CD14-positive monocyte (primary cell): ENCODE measurements at regions not wholly inside any gene's neighbourhood (a gene's known extent, or its start where the extent isn't known, plus 50 kb on each side); places are given as distances from the start of the nearest gene placed in this dataset.

Source experiments
- DNase-seq, 3 donors: peaks; one replicate each; pipeline ENCODE4 v3.0.0-alpha.2; 2011 to 2022
- H2AFZ ChIP-seq: 2 replicates; pipeline ENCODE4 v1.6.0; 2012; ENCODE audit warnings: mild to moderate bottlenecking, low read depth, low read length, inconsistent platforms; ENCODE audit not compliant: insufficient read depth, poor library complexity, severe bottlenecking
- H3K27ac ChIP-seq, 2 donors: 1 replicate in 1 of 2; 2 replicates in 1 of 2; pipeline ENCODE4 v1.5.1; 2012 to 2013; ENCODE audit warnings: low read length in 2 of 2, control low read depth in 1 of 2, inconsistent platforms in 1 of 2, low read depth in 1 of 2, mild to moderate bottlenecking in 1 of 2
- H3K27me3 ChIP-seq, 2 donors: one replicate each; pipeline versions ENCODE4 v1.6.0 to v1.6.1; 2011 to 2013; ENCODE audit warnings: low read length in 2 of 2; ENCODE audit not compliant: control insufficient read depth in 2 of 2, insufficient read depth in 2 of 2
- H3K36me3 ChIP-seq, 2 donors: replicated peaks in 1 of 2; 1 replicate in 1 of 2; 2 replicates in 1 of 2; pipeline versions ENCODE4 v1.5.1 to v1.6.1; 2012 to 2013; ENCODE audit warnings: low read length in 2 of 2, control low read depth in 1 of 2, inconsistent platforms in 1 of 2, mild to moderate bottlenecking in 1 of 2; ENCODE audit not compliant: insufficient read depth in 2 of 2, control insufficient read depth in 1 of 2
- H3K4me1 ChIP-seq, 2 donors: 1 replicate in 1 of 2; 2 replicates in 1 of 2; pipeline versions ENCODE4 v1.5.1 to v1.6.1; 2012 to 2013; ENCODE audit warnings: low read length in 2 of 2, control low read depth in 1 of 2, inconsistent platforms in 1 of 2, mild to moderate bottlenecking in 1 of 2, moderate library complexity in 1 of 2; ENCODE audit not compliant: insufficient read depth in 2 of 2, control insufficient read depth in 1 of 2
- H3K4me2 ChIP-seq: replicated peaks from 2 replicates; pipeline ENCODE3; 2012; ENCODE audit warnings: low read length, moderate library complexity, mild to moderate bottlenecking; ENCODE audit not compliant: poor library complexity, severe bottlenecking; ENCODE audit errors: extremely low read depth
- H3K4me3 ChIP-seq, 3 experiments: fragments of 200-600 bp in 1 of 3; sonication (generic) in 1 of 3; replicated peaks in 1 of 3; 1 replicate in 2 of 3; 2 replicates in 1 of 3; pipeline ENCODE4 v1.5.1; 2011 to 2013; ENCODE audit warnings: low read length in 3 of 3, mild to moderate bottlenecking in 3 of 3, control low read depth in 2 of 3, low read depth in 2 of 3, inconsistent platforms in 1 of 3, moderate library complexity in 1 of 3
- H3K79me2 ChIP-seq: 2 replicates; pipeline ENCODE4 v1.6.0; 2012; ENCODE audit warnings: mild to moderate bottlenecking, control low read depth, inconsistent platforms, low read length, moderate library complexity; ENCODE audit not compliant: insufficient read depth
- H3K9ac ChIP-seq: 2 replicates; pipeline ENCODE4 v1.6.0; 2017; ENCODE audit warnings: low read length, mild to moderate bottlenecking; ENCODE audit not compliant: insufficient read depth, poor library complexity, severe bottlenecking
- H3K9me3 ChIP-seq, 2 donors: replicated peaks in 1 of 2; 1 replicate in 1 of 2; 2 replicates in 1 of 2; pipeline versions ENCODE4 v1.5.1 to v1.6.1; 2012 to 2013; ENCODE audit warnings: low read length in 2 of 2, control low read depth in 1 of 2; ENCODE audit not compliant: control insufficient read depth in 1 of 2, insufficient read depth in 1 of 2
- H4K20me1 ChIP-seq: 2 replicates; pipeline ENCODE4 v1.6.0; 2012; ENCODE audit warnings: mild to moderate bottlenecking, low read length, control low read depth, moderate library complexity; ENCODE audit not compliant: insufficient read depth
- H3K27ac Mint-ChIP-seq, 7 donors: one replicate each; pipeline ENCODE4 v1.8.0; 2020; ENCODE audit warnings: mild to moderate bottlenecking in 7 of 7, mixed read lengths in 7 of 7, moderate library complexity in 6 of 7, inconsistent platforms in 2 of 7
- H3K27me3 Mint-ChIP-seq, 3 donors: one replicate each; pipeline ENCODE4 v1.8.0; 2021 to 2022; ENCODE audit warnings: low read depth in 3 of 3, mild to moderate bottlenecking in 3 of 3, mixed read lengths in 3 of 3, moderate library complexity in 3 of 3, inconsistent platforms in 1 of 3
- H3K36me3 Mint-ChIP-seq, 2 donors: one replicate each; pipeline ENCODE4 v1.8.0; 2020; ENCODE audit warnings: mixed read lengths in 2 of 2, inconsistent platforms in 1 of 2, mild to moderate bottlenecking in 1 of 2
- H3K4me1 Mint-ChIP-seq: one replicate; pipeline ENCODE4 v1.8.0; 2020; ENCODE audit warnings: mild to moderate bottlenecking, mixed read lengths
- H3K4me3 Mint-ChIP-seq, 2 donors: one replicate each; pipeline ENCODE4 v1.8.0; 2020; ENCODE audit warnings: mild to moderate bottlenecking in 2 of 2, mixed read lengths in 2 of 2, moderate library complexity in 1 of 2
- H3K9me3 Mint-ChIP-seq, 7 donors: one replicate each; pipeline ENCODE4 v1.8.0; 2020 to 2022; ENCODE audit warnings: mixed read lengths in 7 of 7, mild to moderate bottlenecking in 6 of 7, moderate library complexity in 6 of 7, inconsistent platforms in 2 of 7
- WGBS: methylation state at CpG from one replicate; pipeline ENCODE4 v1.1.5; 2013; ENCODE audit warnings: missing lambda C conversion rate; ENCODE audit not compliant: insufficient coverage; 5-methylcytosine and 5-hydroxymethylcytosine counted together
- intact Hi-C, 2 donors: fragments of 100-400 bp; cut with micrococcal nuclease; formaldehyde crosslinking; loops; one replicate each; pipeline versions ENCODE4 v1.15.0 to v1.15.1; 2023
- TF ChIP-seq, protein P1 (sequence below): fragments of 200-600 bp; IDR thresholded peaks from one replicate; pipeline ENCODE4 v1.8.0; 2022; ENCODE audit warnings: antibody characterized with exemption, mild to moderate bottlenecking

DNA sequence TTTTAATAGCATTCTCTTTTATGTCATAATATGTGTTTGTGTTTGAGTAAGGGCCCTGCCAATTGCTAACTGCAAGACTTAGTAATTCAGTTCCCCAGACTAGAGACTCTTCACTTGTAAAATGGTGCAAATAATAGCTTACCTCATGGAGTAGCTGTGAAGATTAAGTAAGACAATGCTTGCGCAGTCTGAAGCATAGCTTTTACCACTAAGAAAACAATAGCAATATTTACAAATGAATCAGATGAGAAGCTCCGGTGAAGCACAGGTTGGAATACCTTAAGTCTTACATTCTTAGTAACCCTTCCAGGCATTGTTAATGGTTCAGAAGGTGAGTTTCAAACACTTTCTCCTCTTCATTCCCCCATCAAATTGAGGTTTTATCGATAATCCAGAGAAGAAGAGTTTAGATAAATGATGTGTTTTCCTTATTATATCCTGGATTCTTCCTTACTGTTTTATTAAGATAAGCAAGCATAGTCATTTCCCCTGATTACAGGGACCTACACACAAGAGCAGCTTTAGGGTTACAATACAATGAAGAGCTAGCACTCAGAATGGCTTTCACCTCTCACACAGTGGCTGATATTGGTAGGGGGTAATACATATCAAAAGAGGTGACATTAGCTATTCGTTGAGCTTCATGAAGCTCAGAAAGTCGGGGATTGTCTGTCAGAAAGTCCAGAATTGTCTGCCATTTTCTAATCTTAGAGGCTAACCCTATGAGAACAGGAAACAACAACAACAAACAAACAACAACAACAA, 96.4 kb upstream of the EDIL3 start:
- no peaks in the 10 kb centered on the region for H3K4me1 Mint-ChIP-seq
- TF ChIP-seq, protein P1, sequence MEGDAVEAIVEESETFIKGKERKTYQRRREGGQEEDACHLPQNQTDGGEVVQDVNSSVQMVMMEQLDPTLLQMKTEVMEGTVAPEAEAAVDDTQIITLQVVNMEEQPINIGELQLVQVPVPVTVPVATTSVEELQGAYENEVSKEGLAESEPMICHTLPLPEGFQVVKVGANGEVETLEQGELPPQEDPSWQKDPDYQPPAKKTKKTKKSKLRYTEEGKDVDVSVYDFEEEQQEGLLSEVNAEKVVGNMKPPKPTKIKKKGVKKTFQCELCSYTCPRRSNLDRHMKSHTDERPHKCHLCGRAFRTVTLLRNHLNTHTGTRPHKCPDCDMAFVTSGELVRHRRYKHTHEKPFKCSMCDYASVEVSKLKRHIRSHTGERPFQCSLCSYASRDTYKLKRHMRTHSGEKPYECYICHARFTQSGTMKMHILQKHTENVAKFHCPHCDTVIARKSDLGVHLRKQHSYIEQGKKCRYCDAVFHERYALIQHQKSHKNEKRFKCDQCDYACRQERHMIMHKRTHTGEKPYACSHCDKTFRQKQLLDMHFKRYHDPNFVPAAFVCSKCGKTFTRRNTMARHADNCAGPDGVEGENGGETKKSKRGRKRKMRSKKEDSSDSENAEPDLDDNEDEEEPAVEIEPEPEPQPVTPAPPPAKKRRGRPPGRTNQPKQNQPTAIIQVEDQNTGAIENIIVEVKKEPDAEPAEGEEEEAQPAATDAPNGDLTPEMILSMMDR, result no peak
- no peak for DNase-seq
- Histone ChIP-seq H3K4me1 (no peaks in the 10 kb centered on the region), H3K9ac (no peak overlapping the region), H3K4me2 (no peak overlapping the region), H3K79me2 (no peaks in the 10 kb centered on the region), H3K9me3 (no peaks in the 10 kb centered on the region), H4K20me1 (no peaks in the 10 kb centered on the region), H3K36me3 (no peaks in the 10 kb centered on the region), H3K4me3 (no peak overlapping the region), H3K27me3 (no peaks in the 10 kb centered on the region), H3K27ac (no peak overlapping the region), H2AFZ (no peak overlapping the region)
- H3K4me3 Mint-ChIP-seq, result no peak overlapping the region
- no peak overlapping the region for H3K27ac Mint-ChIP-seq
- intact Hi-C loops, result no loop called here
- H3K36me3 Mint-ChIP-seq, result no peaks in the 10 kb centered on the region
- peaks cover 0 to 2% (median 0%) of the 10 kb centered on the region in 7 donors for H3K9me3 Mint-ChIP-seq
- WGBS, result 80% methylated on average over 1 of the region's 5 CpGs
- H3K27me3 Mint-ChIP-seq, result no peaks in the 10 kb centered on the region

GRCh38 chr5:84478603-84479002, 93.9 kb upstream of the EDIL3 start:
- no peaks in the 10 kb centered on the region for H3K4me1 ChIP-seq
- WGBS, result no CpG with 5 or more reads among the region's 1 CpG

More at GRCh38 chr5:84478603-84479002, 93.9 kb upstream of the EDIL3 start:
- TF ChIP-seq, protein P1, result no peak
- H3K27me3 Mint-ChIP-seq, result peaks cover 0 to under 1% (median 0%) of the 10 kb centered on the region in 3 donors
- H3K4me1 Mint-ChIP-seq, result no peaks in the 10 kb centered on the region
- Histone ChIP-seq H3K36me3 (no peaks in the 10 kb centered on the region), H3K4me2 (no peak overlapping the region), H3K9ac (no peak overlapping the region), H3K27ac (no peak overlapping the region), H3K9me3 (no peaks in the 10 kb centered on the region), H3K27me3 (no peaks in the 10 kb centered on the region), H2AFZ (no peak overlapping the region), H3K4me3 (no peak overlapping the region), H3K79me2 (no peaks in the 10 kb centered on the region), H4K20me1 (no peaks in the 10 kb centered on the region)
- H3K36me3 Mint-ChIP-seq, result no peaks in the 10 kb centered on the region
- H3K9me3 Mint-ChIP-seq, result peaks cover 0 to 3% (median 0%) of the 10 kb centered on the region in 7 donors
- H3K27ac Mint-ChIP-seq, result no peak overlapping the region
- intact Hi-C loops, result no loop called here
- no peak for DNase-seq
- H3K4me3 Mint-ChIP-seq, result no peak overlapping the region
